Mesenchymal stem cell (in vitro differentiated cells and primary cell): ENCODE measurements at regions not wholly inside any gene's neighbourhood (a gene's known extent, or its start where the extent isn't known, plus 50 kb on each side); places are given as distances from the start of the nearest gene placed in this dataset.
A peak's percentile ranks its signal among the peaks of the same experiment; 100 is the strongest.

ENCODE experiments used
- DNase-seq: peaks from one replicate; pipeline ENCODE4 v3.0.0-alpha.2; 2013
- H2AFZ ChIP-seq: one replicate; pipeline ENCODE4 v1.6.1; 2013; ENCODE audit warnings: low read depth, mild to moderate bottlenecking, control low read depth, inconsistent platforms, low read length, moderate library complexity
- H2AK5ac ChIP-seq: 2 replicates; pipeline ENCODE4 v1.6.1; 2013; ENCODE audit warnings: low read length, moderate library complexity, mild to moderate bottlenecking, inconsistent platforms; ENCODE audit not compliant: severe bottlenecking
- H2BK120ac ChIP-seq: one replicate; pipeline ENCODE4 v1.6.1; 2013; ENCODE audit warnings: low read depth, mild to moderate bottlenecking, inconsistent platforms, low read length, moderate library complexity
- H2BK12ac ChIP-seq, 2 experiments: one replicate each; pipeline ENCODE4 v1.6.1; 2013; ENCODE audit warnings: inconsistent platforms in 2 of 2, low read length in 2 of 2, mild to moderate bottlenecking in 2 of 2, moderate library complexity in 2 of 2, control low read depth in 1 of 2
- H2BK15ac ChIP-seq: one replicate; pipeline ENCODE4 v1.6.1; 2013; ENCODE audit warnings: mild to moderate bottlenecking, low read depth, inconsistent platforms; ENCODE audit not compliant: poor library complexity, severe bottlenecking
- H2BK5ac ChIP-seq: 2 replicates; pipeline ENCODE4 v1.6.1; 2013; ENCODE audit warnings: low read depth, mild to moderate bottlenecking, low read length, control low read depth, inconsistent platforms; ENCODE audit not compliant: poor library complexity, severe bottlenecking
- H3K14ac ChIP-seq, 2 experiments: one replicate each; pipeline ENCODE4 v1.6.1; 2013; ENCODE audit warnings: inconsistent platforms in 2 of 2, low read length in 2 of 2, control low read depth in 1 of 2, mild to moderate bottlenecking in 1 of 2, moderate library complexity in 1 of 2
- H3K18ac ChIP-seq, 2 experiments: one replicate each; pipeline ENCODE4 v1.6.1; 2013; ENCODE audit warnings: inconsistent platforms in 2 of 2, low read length in 2 of 2, control low read depth in 1 of 2, low read depth in 1 of 2, mild to moderate bottlenecking in 1 of 2
- H3K23ac ChIP-seq, 2 experiments: one replicate each; pipeline ENCODE4 v1.6.1; 2013; ENCODE audit warnings: inconsistent platforms in 2 of 2, low read length in 2 of 2, mild to moderate bottlenecking in 2 of 2, moderate library complexity in 2 of 2, control low read depth in 1 of 2
- H3K27ac ChIP-seq: 2 replicates; pipeline ENCODE4 v1.5.1; 2013; ENCODE audit warnings: mild to moderate bottlenecking, moderate library complexity, low read length, control low read depth, inconsistent platforms; ENCODE audit not compliant: poor library complexity, severe bottlenecking
- H3K27me3 ChIP-seq, 2 experiments: 2 replicates each; pipeline versions ENCODE4 v1.6.1 to v1.7.0; 2013; ENCODE audit warnings: low read length in 2 of 2, mild to moderate bottlenecking in 2 of 2, moderate library complexity in 2 of 2, control low read depth in 1 of 2, inconsistent platforms in 1 of 2; ENCODE audit not compliant: control insufficient read depth in 1 of 2, insufficient read depth in 1 of 2
- H3K36me3 ChIP-seq, 2 experiments: 2 replicates each; pipeline versions ENCODE4 v1.6.1 to v1.7.0; 2013; ENCODE audit warnings: low read length in 2 of 2, control low read depth in 1 of 2, inconsistent platforms in 1 of 2, low read depth in 1 of 2, mild to moderate bottlenecking in 1 of 2; ENCODE audit not compliant: insufficient read depth in 2 of 2, control insufficient read depth in 1 of 2
- H3K4ac ChIP-seq, 2 experiments: one replicate each; pipeline ENCODE4 v1.6.1; 2013; ENCODE audit warnings: inconsistent platforms in 2 of 2, low read length in 2 of 2, mild to moderate bottlenecking in 2 of 2, moderate library complexity in 2 of 2, control low read depth in 1 of 2, low read depth in 1 of 2
- H3K4me1 ChIP-seq: 2 replicates; pipeline ENCODE4 v1.6.1; 2013; ENCODE audit warnings: low read depth, low read length, control low read depth; ENCODE audit not compliant: control insufficient read depth, insufficient read depth
- H3K4me2 ChIP-seq: 2 replicates; pipeline ENCODE4 v1.6.1; 2013; ENCODE audit warnings: low read length, mild to moderate bottlenecking, inconsistent platforms; ENCODE audit not compliant: poor library complexity, severe bottlenecking
- H3K4me3 ChIP-seq, 2 experiments: 2 replicates each; pipeline versions ENCODE4 v1.5.1 to v1.7.0; 2013; ENCODE audit warnings: low read length in 2 of 2, mild to moderate bottlenecking in 2 of 2, control low read depth in 1 of 2, low read depth in 1 of 2; ENCODE audit not compliant: insufficient read depth in 1 of 2
- H3K79me1 ChIP-seq: replicated peaks from 2 replicates; pipeline ENCODE4 v1.6.1; 2013; ENCODE audit warnings: mild to moderate bottlenecking, control low read depth, low read length, inconsistent platforms; ENCODE audit not compliant: poor library complexity, severe bottlenecking
- H3K9ac ChIP-seq: 2 replicates; pipeline ENCODE4 v1.7.0; 2013; ENCODE audit warnings: mild to moderate bottlenecking, low read length, moderate library complexity
- H3K9me3 ChIP-seq: 2 replicates; pipeline ENCODE4 v1.7.0; 2013; ENCODE audit warnings: mild to moderate bottlenecking, low read length; ENCODE audit not compliant: control insufficient read depth
- H4K8ac ChIP-seq: one replicate; pipeline ENCODE4 v1.6.1; 2013; ENCODE audit warnings: inconsistent platforms, mild to moderate bottlenecking, low read length, moderate library complexity
- H4K91ac ChIP-seq: one replicate; pipeline ENCODE4 v1.6.1; 2013; ENCODE audit warnings: mild to moderate bottlenecking, low read length, inconsistent platforms
- WGBS: methylation state at CpG from one replicate; pipeline ENCODE4 v1.1.7; 2013; ENCODE audit warnings: mixed read lengths; 5-methylcytosine and 5-hydroxymethylcytosine counted together

DNA sequence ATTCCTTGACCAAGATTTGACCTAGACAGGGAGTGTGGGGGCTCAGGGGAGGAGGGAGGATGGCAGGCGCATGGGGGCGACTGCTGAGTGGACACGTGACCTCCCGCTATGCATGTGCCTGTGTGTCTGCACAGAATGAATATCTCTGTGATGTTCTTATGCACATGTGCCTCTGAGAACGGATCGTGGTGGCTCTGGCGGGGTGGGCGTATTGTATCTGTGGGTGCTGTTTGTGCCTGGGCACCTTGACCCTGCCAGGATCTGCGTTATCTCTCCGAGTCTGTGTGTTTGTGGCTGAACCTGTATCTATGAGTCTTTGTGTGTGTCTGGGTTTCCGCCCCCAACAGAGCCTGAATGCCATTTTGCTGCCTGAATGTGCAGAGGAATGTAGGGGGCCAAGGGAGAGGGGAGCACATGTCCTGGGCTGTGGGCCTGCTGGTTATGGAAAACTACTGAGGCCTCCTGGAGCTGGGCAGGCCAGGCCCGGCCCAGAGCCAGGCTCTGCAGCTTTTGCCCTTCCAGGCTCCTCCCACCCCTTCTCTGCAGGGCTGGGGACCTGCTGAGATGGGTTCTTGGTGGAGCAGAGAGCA lies 102.5 kb downstream of the EBNA1BP2 start:
- Histone ChIP-seq H3K27ac (peak overlapping the region; percentile 79), H3K36me3 (no peaks in the 10 kb centered on the region), H3K4ac (peak overlapping the region in 1 of 2 experiments; percentile 47), H2BK15ac (no peak overlapping the region), H3K27me3 (peaks cover 0 to 33% of the 10 kb centered on the region in 2 experiments), H2BK120ac (no peak overlapping the region), H2BK5ac (no peak overlapping the region), H4K91ac (no peak overlapping the region), H3K4me1 (peaks cover 30% of the 10 kb centered on the region), H3K9me3 (no peaks in the 10 kb centered on the region), H2AK5ac (peak overlapping the region; percentile 5), H3K14ac (peak overlapping the region in 1 of 2 experiments; percentile 49), H3K4me2 (peak overlapping the region; percentile 19), H3K9ac (no peak overlapping the region), H2AFZ (peak overlapping the region; percentile 72), H2BK12ac (peak overlapping the region in 1 of 2 experiments; percentile 61), H4K8ac (peak overlapping the region; percentile 70), H3K79me1 (no peaks in the 10 kb centered on the region), H3K4me3 (no peak overlapping the region), H3K18ac (peak overlapping the region in 1 of 2 experiments; percentile 16), H3K23ac (no peak overlapping the region)
- WGBS: 93% methylated on average over 11 of the region's 12 CpGs
- no peak for DNase-seq

DNA sequence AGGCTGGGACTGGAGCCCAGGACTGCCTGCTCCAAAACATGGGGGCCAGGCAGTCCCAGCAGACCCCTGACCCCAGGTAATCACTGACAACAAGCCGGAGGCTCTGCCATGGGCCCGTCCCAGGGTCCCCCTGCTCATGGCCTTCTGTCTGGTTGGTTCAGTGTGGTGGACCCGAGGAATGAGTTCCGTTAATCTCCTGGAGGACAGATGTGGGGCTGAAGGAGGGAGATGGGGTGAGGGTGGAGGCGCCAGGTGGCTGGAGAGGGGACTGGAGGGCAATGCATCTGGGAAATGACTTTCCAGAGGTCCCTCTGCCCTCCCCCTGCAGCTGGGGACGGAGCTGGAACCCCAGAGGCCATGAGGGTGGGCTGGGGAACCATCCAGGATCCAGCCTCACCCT lies 103.2 kb downstream of the EBNA1BP2 start:
- Histone ChIP-seq H3K27ac (peak overlapping the region; percentile 79), H3K23ac (no peak overlapping the region), H2AFZ (no peak overlapping the region), H4K8ac (no peak overlapping the region), H3K18ac (no peak overlapping the region), H3K14ac (no peak overlapping the region), H2BK5ac (no peak overlapping the region), H3K9me3 (no peaks in the 10 kb centered on the region), H2BK120ac (no peak overlapping the region), H4K91ac (peak overlapping the region; percentile 29), H3K4me2 (no peak overlapping the region), H3K9ac (no peak overlapping the region), H3K79me1 (no peaks in the 10 kb centered on the region), H3K36me3 (no peaks in the 10 kb centered on the region), H3K27me3 (peaks cover 0 to 37% of the 10 kb centered on the region in 2 experiments), H2AK5ac (peak overlapping the region; percentile 5), H3K4ac (no peak overlapping the region), H3K4me3 (no peak overlapping the region), H2BK12ac (no peak overlapping the region), H2BK15ac (peak overlapping the region; percentile 44), H3K4me1 (peaks cover 30% of the 10 kb centered on the region)
- DNase-seq: no peak
- WGBS: 94% methylated on average over 6 of the region's 6 CpGs

DNA sequence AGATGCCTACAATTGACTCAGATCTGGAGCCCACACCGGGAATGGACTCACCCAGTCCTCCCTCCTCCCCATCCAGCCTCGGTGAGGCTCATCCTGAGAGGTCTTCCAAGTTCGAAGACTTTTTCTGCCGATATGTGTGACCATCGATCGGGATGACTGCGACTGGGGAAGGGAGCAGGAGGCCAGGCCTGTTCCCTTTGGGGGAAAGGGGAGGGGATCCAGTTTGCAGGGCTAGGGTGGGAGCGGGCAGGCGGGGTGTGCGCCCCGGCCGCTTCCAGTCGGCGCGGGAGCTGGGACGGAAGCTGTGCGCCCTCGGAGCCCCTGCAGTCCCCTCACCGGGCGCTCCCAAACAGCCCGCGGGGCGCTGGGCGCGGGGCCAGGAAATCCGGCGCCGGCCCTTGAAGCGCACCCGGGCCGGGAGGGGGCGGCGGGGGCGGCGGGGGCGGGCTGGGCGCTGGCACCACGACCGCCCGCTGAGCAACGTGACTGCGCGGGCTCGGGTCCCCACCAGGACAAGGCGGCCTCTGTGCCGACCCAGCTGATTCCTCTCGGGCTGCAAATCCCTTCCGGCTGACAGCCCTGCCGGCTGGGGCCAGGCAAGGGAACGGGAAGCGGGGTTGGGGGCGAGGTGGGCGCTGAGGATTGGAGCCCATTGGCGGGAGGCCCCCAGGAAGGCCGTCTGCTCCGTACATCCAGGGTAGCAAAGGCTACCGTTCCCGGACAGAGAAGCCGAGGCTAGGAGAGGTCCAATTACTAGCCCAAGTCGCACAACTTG lies 103.9 kb downstream of the EBNA1BP2 start:
- Histone ChIP-seq H3K79me1 (no peaks in the 10 kb centered on the region), H3K36me3 (no peaks in the 10 kb centered on the region), H2BK5ac (no peak overlapping the region), H3K4me2 (no peak overlapping the region), H3K27me3 (peaks cover 0 to 43% of the 10 kb centered on the region in 2 experiments), H2BK15ac (peak overlapping the region; percentile 65), H3K23ac (no peak overlapping the region), H3K14ac (no peak overlapping the region), H3K18ac (peak overlapping the region; percentile 67 to 73), H2BK120ac (no peak overlapping the region), H3K4ac (peak overlapping the region; percentile 32 to 46), H4K8ac (peak overlapping the region; percentile 88), H2AFZ (peak overlapping the region; percentile 32), H3K4me3 (peak overlapping the region in 1 of 2 experiments; percentile 70), H2BK12ac (peak overlapping the region in 1 of 2 experiments; percentile 45), H2AK5ac (peak overlapping the region; percentile 5), H4K91ac (peak overlapping the region; percentile 63), H3K9me3 (no peaks in the 10 kb centered on the region), H3K27ac (no peak overlapping the region), H3K9ac (peak overlapping the region; percentile 54), H3K4me1 (peaks cover 30% of the 10 kb centered on the region)
- no peak for DNase-seq
- 48% methylated on average over 54 of the region's 60 CpGs for WGBS

- H2BK5ac ChIP-seq: no peak overlapping the region
Measured at GRCh38 chr1:43067233-43067745, 104.8 kb downstream of the EBNA1BP2 start.

More at GRCh38 chr1:43067233-43067745, 104.8 kb downstream of the EBNA1BP2 start:
- Histone ChIP-seq H3K36me3 (no peaks in the 10 kb centered on the region), H3K79me1 (no peaks in the 10 kb centered on the region), H3K4me3 (no peak overlapping the region), H2BK120ac (no peak overlapping the region), H3K27me3 (peaks cover 0 to 48% of the 10 kb centered on the region in 2 experiments), H2BK15ac (no peak overlapping the region), H4K8ac (no peak overlapping the region), H2AFZ (no peak overlapping the region), H3K18ac (no peak overlapping the region), H2BK12ac (no peak overlapping the region), H3K4me2 (no peak overlapping the region), H3K9me3 (no peaks in the 10 kb centered on the region), H3K14ac (no peak overlapping the region), H3K9ac (no peak overlapping the region), H2AK5ac (no peak overlapping the region), H4K91ac (no peak overlapping the region), H3K4me1 (peaks cover 30% of the 10 kb centered on the region), H3K4ac (no peak overlapping the region), H3K27ac (no peak overlapping the region), H3K23ac (no peak overlapping the region)
- no peak for DNase-seq
- 100% methylated on average over 6 of the region's 6 CpGs for WGBS
